GM23338 (cell line): ENCODE measurements at regions not wholly inside any gene's neighbourhood (a gene's known extent, or its start where the extent isn't known, plus 50 kb on each side); places are given as distances from the start of the nearest gene placed in this dataset.

Source experiments
- ATAC-seq: fragments of 200-7000 bp; cut with Tn5 transposase; 3 replicates; pipeline ENCODE4 v1.9.1; 2020
- DNase-seq: peaks from one replicate; pipeline ENCODE4 v3.0.0-alpha.2; 2015; ENCODE audit warnings: low spot score
- H2AFZ ChIP-seq: fragments of 200-600 bp; sonication (generic); 2 replicates; pipeline ENCODE4 v1.8.0; 2016; ENCODE audit warnings: antibody characterized with exemption, mild to moderate bottlenecking, moderate library complexity
- H3F3A ChIP-seq: fragments of 200-600 bp; sonication (generic); replicated peaks from 2 replicates; pipeline ENCODE4 v1.8.0; 2017; ENCODE audit warnings: antibody characterized with exemption, mixed run types, low read depth
- H3K27ac ChIP-seq: fragments of 200-600 bp; sonication (generic); 2 replicates; pipeline ENCODE4 v1.6.1; 2016; ENCODE audit warnings: low read depth
- H3K27me3 ChIP-seq: fragments of 200-600 bp; sonication (generic); 2 replicates; pipeline ENCODE4 v1.8.0; 2016; ENCODE audit warnings: mild to moderate bottlenecking, mixed run types, moderate library complexity; ENCODE audit not compliant: insufficient read depth
- H3K36me3 ChIP-seq: fragments of 200-600 bp; sonication (generic); 2 replicates; pipeline ENCODE4 v1.8.0; 2016; ENCODE audit warnings: mild to moderate bottlenecking; ENCODE audit not compliant: insufficient read depth
- H3K4me1 ChIP-seq: fragments of 200-600 bp; sonication (generic); 2 replicates; pipeline ENCODE4 v1.8.0; 2016; ENCODE audit warnings: mild to moderate bottlenecking, moderate library complexity; ENCODE audit not compliant: insufficient read depth
- H3K4me2 ChIP-seq: fragments of 200-600 bp; sonication (generic); 2 replicates; pipeline ENCODE4 v1.7.1; 2017; ENCODE audit warnings: mixed run types
- H3K4me3 ChIP-seq: fragments of 200-600 bp; sonication (generic); 2 replicates; pipeline ENCODE4 v1.6.1; 2016; ENCODE audit warnings: mixed run types
- H3K79me2 ChIP-seq: fragments of 200-600 bp; sonication (generic); replicated peaks from 2 replicates; pipeline ENCODE4 v1.8.0; 2017; ENCODE audit warnings: mild to moderate bottlenecking; ENCODE audit not compliant: insufficient read depth
- H3K9me2 ChIP-seq: fragments of 200-600 bp; sonication (generic); 2 replicates; pipeline ENCODE4 v1.8.0; 2017; ENCODE audit not compliant: insufficient read depth
- H4K20me1 ChIP-seq: fragments of 200-600 bp; sonication (generic); replicated peaks from 2 replicates; pipeline ENCODE4 v1.8.0; 2017; ENCODE audit warnings: mild to moderate bottlenecking; ENCODE audit not compliant: insufficient read depth
- H3K27ac Mint-ChIP-seq: 2 replicates; pipeline ENCODE4 v1.8.0; 2020; ENCODE audit warnings: inconsistent platforms, mild to moderate bottlenecking, moderate library complexity, mixed read lengths
- H3K27me3 Mint-ChIP-seq: 3 replicates; pipeline ENCODE4 v1.8.0; 2022; ENCODE audit warnings: low read depth, mild to moderate bottlenecking, moderate library complexity, mixed read lengths, inconsistent platforms; ENCODE audit not compliant: insufficient read depth, poor library complexity
- H3K36me3 Mint-ChIP-seq: 3 replicates; pipeline ENCODE4 v1.8.0; 2021; ENCODE audit warnings: low read depth, mild to moderate bottlenecking, inconsistent platforms, moderate library complexity, mixed read lengths
- H3K4me1 Mint-ChIP-seq: 3 replicates; pipeline ENCODE4 v1.8.0; 2020; ENCODE audit warnings: mild to moderate bottlenecking, inconsistent platforms, mixed read lengths
- H3K4me3 Mint-ChIP-seq: 3 replicates; pipeline ENCODE4 v1.8.0; 2021; ENCODE audit warnings: moderate library complexity, mild to moderate bottlenecking, inconsistent platforms, mixed read lengths
- H3K9me3 Mint-ChIP-seq: 3 replicates; pipeline ENCODE4 v1.8.0; 2020; ENCODE audit warnings: moderate library complexity, mild to moderate bottlenecking, inconsistent platforms, mixed read lengths
- CREB1 ChIP-seq: fragments of 250-450 bp; sonication (Bioruptor Pico); IDR thresholded peaks from 2 replicates; pipeline ENCODE4 v1.5.0; 2020; ENCODE audit warnings: low read depth, mild to moderate bottlenecking, moderate library complexity
- EZH2 ChIP-seq: fragments of 200-600 bp; sonication (generic); IDR thresholded peaks from one replicate; pipeline ENCODE4 v1.8.0; 2017; ENCODE audit warnings: antibody characterized with exemption, mild to moderate bottlenecking, low read depth; ENCODE audit not compliant: unreplicated experiment
- JUNB ChIP-seq: IDR thresholded peaks from one replicate; pipeline ENCODE4 v1.6.1; 2016; ENCODE audit warnings: antibody characterized with exemption; ENCODE audit not compliant: unreplicated experiment
- NANOG ChIP-seq: IDR thresholded peaks from 2 replicates; pipeline ENCODE4 v1.6.1; 2016; ENCODE audit warnings: antibody characterized with exemption, borderline replicate concordance
- POLR2AphosphoS5 ChIP-seq: IDR thresholded peaks from 2 replicates; pipeline ENCODE4 v1.6.1; 2016; ENCODE audit warnings: antibody characterized with exemption, low read depth
- STAT1 ChIP-seq: IDR thresholded peaks from one replicate; pipeline ENCODE4 v1.6.1; 2016; ENCODE audit warnings: antibody characterized with exemption; ENCODE audit not compliant: unreplicated experiment
- ZNF114 ChIP-seq: fragments of 250-450 bp; sonication (Bioruptor Pico); IDR thresholded peaks from 2 replicates; pipeline ENCODE4 v1.5.0; 2020; ENCODE audit warnings: mild to moderate bottlenecking, moderate library complexity
- ZNF331 ChIP-seq: fragments of 250-450 bp; sonication (Bioruptor Pico); IDR thresholded peaks from 2 replicates; pipeline ENCODE4 v1.5.0; 2020; ENCODE audit warnings: low read depth, mild to moderate bottlenecking, moderate library complexity
- TF ChIP-seq, protein P1 (sequence below), 2 experiments: fragments of 200-600 bp in 1 of 2; sonication (generic) in 1 of 2; conservative IDR thresholded peaks; 2 replicates each; pipeline versions ENCODE4 v1.5.1 to v1.6.1; 2016 to 2017; ENCODE audit warnings: antibody characterized with exemption in 2 of 2, low read depth in 2 of 2, mild to moderate bottlenecking in 2 of 2, moderate library complexity in 1 of 2
- TF ChIP-seq, protein P2 (sequence below): fragments of 250-450 bp; sonication (Bioruptor Pico); IDR thresholded peaks from 2 replicates; pipeline ENCODE4 v1.5.0; 2020; ENCODE audit warnings: mild to moderate bottlenecking, moderate library complexity
- TF ChIP-seq, protein P3 (sequence below): IDR thresholded peaks from 2 replicates; pipeline ENCODE4 v1.6.1; 2016; ENCODE audit warnings: antibody characterized with exemption
- TF ChIP-seq, protein P4 (sequence below): IDR thresholded peaks from one replicate; pipeline ENCODE4 v1.6.1; 2018; ENCODE audit warnings: antibody characterized with exemption; ENCODE audit not compliant: unreplicated experiment

DNA sequence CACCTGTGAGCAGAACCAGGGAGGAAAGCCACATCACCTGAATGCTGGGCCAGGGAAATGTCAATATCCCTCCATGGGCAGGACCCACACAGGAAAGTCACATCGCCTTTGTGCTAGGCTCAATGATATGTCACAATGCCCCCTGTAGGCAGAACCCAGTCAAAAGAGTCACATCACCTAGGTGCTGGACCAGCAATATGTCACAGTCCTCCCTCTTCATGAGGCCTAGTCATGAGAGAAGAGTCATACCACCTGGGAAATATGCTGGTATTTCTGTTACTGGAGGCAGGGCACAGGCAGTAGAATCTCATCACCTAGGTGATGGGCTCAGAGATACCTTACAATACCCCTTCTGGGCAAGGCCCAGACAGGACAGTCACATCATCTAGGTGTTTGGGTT lies 1843.4 kb downstream of the TP53TG3F start:
- Histone ChIP-seq H3F3A (no peaks in the 10 kb centered on the region), H3K9me2 (no peaks in the 10 kb centered on the region), H3K79me2 (no peaks in the 10 kb centered on the region), H2AFZ (no peak overlapping the region), H3K4me3 (no peak overlapping the region), H3K36me3 (0 out of 2 replicates have a peak, but pooled peaks cover 3% of the 10 kb centered on the region), H4K20me1 (no peaks in the 10 kb centered on the region), H3K27me3 (no peaks in the 10 kb centered on the region), H3K4me2 (no peak overlapping the region), H3K4me1 (no peaks in the 10 kb centered on the region), H3K27ac (no peak overlapping the region)
- no peak for TF ChIP-seq POLR2AphosphoS5
- TF ChIP-seq, protein P1, sequence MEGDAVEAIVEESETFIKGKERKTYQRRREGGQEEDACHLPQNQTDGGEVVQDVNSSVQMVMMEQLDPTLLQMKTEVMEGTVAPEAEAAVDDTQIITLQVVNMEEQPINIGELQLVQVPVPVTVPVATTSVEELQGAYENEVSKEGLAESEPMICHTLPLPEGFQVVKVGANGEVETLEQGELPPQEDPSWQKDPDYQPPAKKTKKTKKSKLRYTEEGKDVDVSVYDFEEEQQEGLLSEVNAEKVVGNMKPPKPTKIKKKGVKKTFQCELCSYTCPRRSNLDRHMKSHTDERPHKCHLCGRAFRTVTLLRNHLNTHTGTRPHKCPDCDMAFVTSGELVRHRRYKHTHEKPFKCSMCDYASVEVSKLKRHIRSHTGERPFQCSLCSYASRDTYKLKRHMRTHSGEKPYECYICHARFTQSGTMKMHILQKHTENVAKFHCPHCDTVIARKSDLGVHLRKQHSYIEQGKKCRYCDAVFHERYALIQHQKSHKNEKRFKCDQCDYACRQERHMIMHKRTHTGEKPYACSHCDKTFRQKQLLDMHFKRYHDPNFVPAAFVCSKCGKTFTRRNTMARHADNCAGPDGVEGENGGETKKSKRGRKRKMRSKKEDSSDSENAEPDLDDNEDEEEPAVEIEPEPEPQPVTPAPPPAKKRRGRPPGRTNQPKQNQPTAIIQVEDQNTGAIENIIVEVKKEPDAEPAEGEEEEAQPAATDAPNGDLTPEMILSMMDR (conservative IDR thresholded peaks at IDR 0.05; ENCODE audit: low read depth in 2 of 2): no peak
- no peak for TF ChIP-seq JUNB
- TF ChIP-seq, protein P2, sequence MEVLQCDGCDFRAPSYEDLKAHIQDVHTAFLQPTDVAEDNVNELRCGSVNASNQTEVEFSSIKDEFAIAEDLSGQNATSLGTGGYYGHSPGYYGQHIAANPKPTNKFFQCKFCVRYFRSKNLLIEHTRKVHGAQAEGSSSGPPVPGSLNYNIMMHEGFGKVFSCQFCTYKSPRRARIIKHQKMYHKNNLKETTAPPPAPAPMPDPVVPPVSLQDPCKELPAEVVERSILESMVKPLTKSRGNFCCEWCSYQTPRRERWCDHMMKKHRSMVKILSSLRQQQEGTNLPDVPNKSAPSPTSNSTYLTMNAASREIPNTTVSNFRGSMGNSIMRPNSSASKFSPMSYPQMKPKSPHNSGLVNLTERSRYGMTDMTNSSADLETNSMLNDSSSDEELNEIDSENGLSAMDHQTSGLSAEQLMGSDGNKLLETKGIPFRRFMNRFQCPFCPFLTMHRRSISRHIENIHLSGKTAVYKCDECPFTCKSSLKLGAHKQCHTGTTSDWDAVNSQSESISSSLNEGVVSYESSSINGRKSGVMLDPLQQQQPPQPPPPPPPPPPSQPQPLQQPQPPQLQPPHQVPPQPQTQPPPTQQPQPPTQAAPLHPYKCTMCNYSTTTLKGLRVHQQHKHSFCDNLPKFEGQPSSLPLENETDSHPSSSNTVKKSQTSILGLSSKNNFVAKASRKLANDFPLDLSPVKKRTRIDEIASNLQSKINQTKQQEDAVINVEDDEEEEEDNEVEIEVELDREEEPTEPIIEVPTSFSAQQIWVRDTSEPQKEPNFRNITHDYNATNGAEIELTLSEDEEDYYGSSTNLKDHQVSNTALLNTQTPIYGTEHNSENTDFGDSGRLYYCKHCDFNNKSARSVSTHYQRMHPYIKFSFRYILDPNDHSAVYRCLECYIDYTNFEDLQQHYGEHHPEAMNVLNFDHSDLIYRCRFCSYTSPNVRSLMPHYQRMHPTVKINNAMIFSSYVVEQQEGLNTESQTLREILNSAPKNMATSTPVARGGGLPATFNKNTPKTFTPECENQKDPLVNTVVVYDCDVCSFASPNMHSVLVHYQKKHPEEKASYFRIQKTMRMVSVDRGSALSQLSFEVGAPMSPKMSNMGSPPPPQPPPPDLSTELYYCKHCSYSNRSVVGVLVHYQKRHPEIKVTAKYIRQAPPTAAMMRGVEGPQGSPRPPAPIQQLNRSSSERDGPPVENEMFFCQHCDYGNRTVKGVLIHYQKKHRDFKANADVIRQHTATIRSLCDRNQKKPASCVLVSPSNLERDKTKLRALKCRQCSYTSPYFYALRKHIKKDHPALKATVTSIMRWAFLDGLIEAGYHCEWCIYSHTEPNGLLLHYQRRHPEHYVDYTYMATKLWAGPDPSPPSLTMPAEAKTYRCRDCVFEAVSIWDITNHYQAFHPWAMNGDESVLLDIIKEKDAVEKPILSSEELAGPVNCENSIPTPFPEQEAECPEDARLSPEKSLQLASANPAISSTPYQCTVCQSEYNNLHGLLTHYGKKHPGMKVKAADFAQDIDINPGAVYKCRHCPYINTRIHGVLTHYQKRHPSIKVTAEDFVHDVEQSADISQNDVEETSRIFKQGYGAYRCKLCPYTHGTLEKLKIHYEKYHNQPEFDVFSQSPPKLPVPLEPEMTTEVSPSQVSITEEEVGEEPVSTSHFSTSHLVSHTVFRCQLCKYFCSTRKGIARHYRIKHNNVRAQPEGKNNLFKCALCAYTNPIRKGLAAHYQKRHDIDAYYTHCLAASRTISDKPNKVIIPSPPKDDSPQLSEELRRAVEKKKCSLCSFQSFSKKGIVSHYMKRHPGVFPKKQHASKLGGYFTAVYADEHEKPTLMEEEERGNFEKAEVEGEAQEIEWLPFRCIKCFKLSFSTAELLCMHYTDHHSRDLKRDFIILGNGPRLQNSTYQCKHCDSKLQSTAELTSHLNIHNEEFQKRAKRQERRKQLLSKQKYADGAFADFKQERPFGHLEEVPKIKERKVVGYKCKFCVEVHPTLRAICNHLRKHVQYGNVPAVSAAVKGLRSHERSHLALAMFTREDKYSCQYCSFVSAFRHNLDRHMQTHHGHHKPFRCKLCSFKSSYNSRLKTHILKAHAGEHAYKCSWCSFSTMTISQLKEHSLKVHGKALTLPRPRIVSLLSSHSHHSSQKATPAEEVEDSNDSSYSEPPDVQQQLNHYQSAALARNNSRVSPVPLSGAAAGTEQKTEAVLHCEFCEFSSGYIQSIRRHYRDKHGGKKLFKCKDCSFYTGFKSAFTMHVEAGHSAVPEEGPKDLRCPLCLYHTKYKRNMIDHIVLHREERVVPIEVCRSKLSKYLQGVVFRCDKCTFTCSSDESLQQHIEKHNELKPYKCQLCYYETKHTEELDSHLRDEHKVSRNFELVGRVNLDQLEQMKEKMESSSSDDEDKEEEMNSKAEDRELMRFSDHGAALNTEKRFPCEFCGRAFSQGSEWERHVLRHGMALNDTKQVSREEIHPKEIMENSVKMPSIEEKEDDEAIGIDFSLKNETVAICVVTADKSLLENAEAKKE (CRISPR knock-in tag): no peak
- no peak for TF ChIP-seq CREB1 (CRISPR knock-in tag)
- TF ChIP-seq ZNF114 (CRISPR knock-in tag): no peak
- TF ChIP-seq STAT1: no peak
- TF ChIP-seq, protein P3, sequence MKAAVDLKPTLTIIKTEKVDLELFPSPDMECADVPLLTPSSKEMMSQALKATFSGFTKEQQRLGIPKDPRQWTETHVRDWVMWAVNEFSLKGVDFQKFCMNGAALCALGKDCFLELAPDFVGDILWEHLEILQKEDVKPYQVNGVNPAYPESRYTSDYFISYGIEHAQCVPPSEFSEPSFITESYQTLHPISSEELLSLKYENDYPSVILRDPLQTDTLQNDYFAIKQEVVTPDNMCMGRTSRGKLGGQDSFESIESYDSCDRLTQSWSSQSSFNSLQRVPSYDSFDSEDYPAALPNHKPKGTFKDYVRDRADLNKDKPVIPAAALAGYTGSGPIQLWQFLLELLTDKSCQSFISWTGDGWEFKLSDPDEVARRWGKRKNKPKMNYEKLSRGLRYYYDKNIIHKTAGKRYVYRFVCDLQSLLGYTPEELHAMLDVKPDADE: no peak
- TF ChIP-seq, protein P4, sequence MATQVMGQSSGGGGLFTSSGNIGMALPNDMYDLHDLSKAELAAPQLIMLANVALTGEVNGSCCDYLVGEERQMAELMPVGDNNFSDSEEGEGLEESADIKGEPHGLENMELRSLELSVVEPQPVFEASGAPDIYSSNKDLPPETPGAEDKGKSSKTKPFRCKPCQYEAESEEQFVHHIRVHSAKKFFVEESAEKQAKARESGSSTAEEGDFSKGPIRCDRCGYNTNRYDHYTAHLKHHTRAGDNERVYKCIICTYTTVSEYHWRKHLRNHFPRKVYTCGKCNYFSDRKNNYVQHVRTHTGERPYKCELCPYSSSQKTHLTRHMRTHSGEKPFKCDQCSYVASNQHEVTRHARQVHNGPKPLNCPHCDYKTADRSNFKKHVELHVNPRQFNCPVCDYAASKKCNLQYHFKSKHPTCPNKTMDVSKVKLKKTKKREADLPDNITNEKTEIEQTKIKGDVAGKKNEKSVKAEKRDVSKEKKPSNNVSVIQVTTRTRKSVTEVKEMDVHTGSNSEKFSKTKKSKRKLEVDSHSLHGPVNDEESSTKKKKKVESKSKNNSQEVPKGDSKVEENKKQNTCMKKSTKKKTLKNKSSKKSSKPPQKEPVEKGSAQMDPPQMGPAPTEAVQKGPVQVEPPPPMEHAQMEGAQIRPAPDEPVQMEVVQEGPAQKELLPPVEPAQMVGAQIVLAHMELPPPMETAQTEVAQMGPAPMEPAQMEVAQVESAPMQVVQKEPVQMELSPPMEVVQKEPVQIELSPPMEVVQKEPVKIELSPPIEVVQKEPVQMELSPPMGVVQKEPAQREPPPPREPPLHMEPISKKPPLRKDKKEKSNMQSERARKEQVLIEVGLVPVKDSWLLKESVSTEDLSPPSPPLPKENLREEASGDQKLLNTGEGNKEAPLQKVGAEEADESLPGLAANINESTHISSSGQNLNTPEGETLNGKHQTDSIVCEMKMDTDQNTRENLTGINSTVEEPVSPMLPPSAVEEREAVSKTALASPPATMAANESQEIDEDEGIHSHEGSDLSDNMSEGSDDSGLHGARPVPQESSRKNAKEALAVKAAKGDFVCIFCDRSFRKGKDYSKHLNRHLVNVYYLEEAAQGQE: no peak
- no peak for TF ChIP-seq EZH2
- no peak for TF ChIP-seq NANOG
- TF ChIP-seq ZNF331 (CRISPR knock-in tag): no peak
- DNase-seq (no peak), ATAC-seq (no peak)
- no peak overlapping the region for H3K27ac Mint-ChIP-seq
- no peak overlapping the region for H3K4me3 Mint-ChIP-seq
- peaks cover 99% of the 10 kb centered on the region for H3K9me3 Mint-ChIP-seq
- H3K36me3 Mint-ChIP-seq: peaks cover 30% of the 10 kb centered on the region
- H3K4me1 Mint-ChIP-seq: no peaks in the 10 kb centered on the region
- peaks cover 4% of the 10 kb centered on the region for H3K27me3 Mint-ChIP-seq
